ENCODE measurements at regions not wholly inside any gene's neighbourhood (a gene's known extent, or its start where the extent isn't known, plus 50 kb on each side); places are given as distances from the start of the nearest gene placed in this dataset.

- Histone ChIP-seq H3K4me1 (no peaks in the 10 kb centered on the region), H3K27ac (replicated peaks in 1 of 4) (no peak overlapping the region), H3K4me3 (no peak overlapping the region), H3K9me3 (no peaks in the 10 kb centered on the region), H3K36me3 (no peaks in the 10 kb centered on the region), H3K27me3 (no peaks in the 10 kb centered on the region)
- intact Hi-C loops (cut with DNase I), result no loop called here
- 70% methylated on average over 9 of the region's 9 CpGs for whole genome bisulfite sequencing
- DNase-seq (ENCODE audit: extremely low spot score), result no peak
- no peak for TF ChIP-seq POLR2AphosphoS5 (IDR thresholded peaks at IDR 0.05)
- TF ChIP-seq CTCF (IDR thresholded peaks at IDR 0.05), result no peak
- no peak for TF ChIP-seq POLR2A (IDR thresholded peaks at IDR 0.05; ENCODE audit: low read depth)
- no peak for TF ChIP-seq EP300 (IDR thresholded peaks at IDR 0.05)
These were observed 249.9 kb downstream of the COL4A1 start for GRCh38 chr13:110057052-110057451.

DNA sequence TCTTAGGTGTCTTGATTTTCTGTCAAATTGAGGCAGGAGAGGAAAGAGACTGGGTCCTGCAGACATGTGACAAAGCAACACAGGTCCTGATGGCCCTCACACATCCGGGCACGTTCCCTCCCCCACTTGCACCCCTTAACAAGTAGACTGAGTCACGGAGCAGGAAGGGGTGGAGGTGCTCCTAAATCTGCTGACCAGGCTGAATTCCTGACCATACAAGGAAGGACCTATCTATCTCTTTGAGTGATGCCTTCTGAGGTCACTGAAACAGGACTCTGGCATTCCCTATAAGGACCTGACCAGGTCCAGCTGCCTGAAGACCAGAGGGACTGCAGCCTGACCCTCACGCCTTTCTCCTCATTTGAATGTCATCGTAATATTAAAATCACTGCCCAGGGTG is 250.3 kb downstream of the COL4A1 start:
- Histone ChIP-seq H3K4me1 (no peaks in the 10 kb centered on the region), H3K36me3 (no peaks in the 10 kb centered on the region), H3K27me3 (no peaks in the 10 kb centered on the region), H3K9me3 (no peaks in the 10 kb centered on the region), H3K27ac (replicated peaks in 1 of 4) (no peak overlapping the region), H3K4me3 (no peak overlapping the region)
- intact Hi-C loops (cut with DNase I), result no loop called here
- DNase-seq (ENCODE audit: extremely low spot score), result no peak
- no peak for TF ChIP-seq POLR2AphosphoS5 (IDR thresholded peaks at IDR 0.05)
- TF ChIP-seq POLR2A (IDR thresholded peaks at IDR 0.05; ENCODE audit: low read depth), result no peak
- TF ChIP-seq CTCF (IDR thresholded peaks at IDR 0.05), result no peak
- WGBS, result 81% methylated on average over 5 of the region's 5 CpGs

GRCh38 chr13:110055089-110055488 is 251.9 kb downstream of the COL4A1 start:
- no peak for TF ChIP-seq CTCF (IDR thresholded peaks at IDR 0.05)
- intact Hi-C loops (cut with DNase I), result no loop called here
- no peak overlapping the region for H3K4me3 ChIP-seq
- H3K9me3 ChIP-seq, result no peaks in the 10 kb centered on the region
- no peaks in the 10 kb centered on the region for H3K27me3 ChIP-seq
- no peaks in the 10 kb centered on the region for H3K4me1 ChIP-seq
- no peak overlapping the region for H3K27ac ChIP-seq (replicated peaks in 1 of 4)
- H3K36me3 ChIP-seq, result no peaks in the 10 kb centered on the region
- whole genome bisulfite sequencing, result 67% methylated on average over 3 of the region's 3 CpGs
- DNase-seq (ENCODE audit: extremely low spot score), result no peak

DNA sequence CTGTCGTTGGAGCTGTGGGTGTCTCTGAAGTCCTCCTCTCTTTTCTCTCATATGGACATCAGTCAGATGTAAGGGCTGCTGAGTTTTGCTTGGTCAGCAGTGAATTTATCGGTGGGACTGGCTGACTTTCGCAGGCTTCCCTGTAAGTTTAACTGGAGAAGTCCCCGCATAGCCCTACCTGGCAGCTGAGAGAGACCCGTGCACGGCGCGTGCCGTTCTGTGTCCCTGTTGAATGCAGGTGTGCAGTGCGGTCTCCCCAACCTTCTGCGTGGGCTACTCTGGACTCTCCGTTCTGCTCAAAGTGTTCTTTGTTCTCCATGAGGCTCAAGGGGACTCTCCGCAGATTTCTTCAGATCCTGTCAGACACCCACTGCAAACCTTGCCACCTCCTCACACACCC is 252.9 kb downstream of the COL4A1 start:
- Histone ChIP-seq H3K9me3 (no peaks in the 10 kb centered on the region), H3K4me1 (no peaks in the 10 kb centered on the region), H3K36me3 (no peaks in the 10 kb centered on the region), H3K4me3 (no peak overlapping the region), H3K27me3 (no peaks in the 10 kb centered on the region), H3K27ac (replicated peaks in 1 of 4) (no peak overlapping the region)
- DNase-seq (ENCODE audit: extremely low spot score), result no peak
- WGBS, result 89% methylated on average over 13 of the region's 13 CpGs
- TF ChIP-seq CTCF (IDR thresholded peaks at IDR 0.05) (no peak), EP300 (IDR thresholded peaks at IDR 0.05) (no peak)
- intact Hi-C loops (cut with DNase I), result no loop called here

- Histone ChIP-seq H3K27ac (replicated peaks in 1 of 4) (no peak overlapping the region), H3K27me3 (no peaks in the 10 kb centered on the region), H3K4me1 (peaks cover 0 to 5% (median 2%) of the 10 kb centered on the region in 4 donors), H3K4me3 (no peak overlapping the region), H3K36me3 (no peaks in the 10 kb centered on the region), H3K9me3 (no peaks in the 10 kb centered on the region)
- TF ChIP-seq POLR2A (IDR thresholded peaks at IDR 0.05; ENCODE audit: low read depth), result no peak
- no peak for TF ChIP-seq EP300 (IDR thresholded peaks at IDR 0.05)
- no peak for TF ChIP-seq CTCF (IDR thresholded peaks at IDR 0.05)
- no peak for TF ChIP-seq POLR2AphosphoS5 (IDR thresholded peaks at IDR 0.05)
- intact Hi-C loops (cut with DNase I), result no loop called here
- DNase-seq (ENCODE audit: extremely low spot score), result no peak
- WGBS, result 45% methylated on average over 7 of the region's 7 CpGs
These were observed 259.5 kb downstream of the COL4A1 start for GRCh38 chr13:110047496-110047895.
